ENCODE measurements at regions not wholly inside any gene's neighbourhood (a gene's known extent, or its start where the extent isn't known, plus 50 kb on each side); places are given as distances from the start of the nearest gene placed in this dataset.

GRCh38 chr21:31450980-31451379, 106.9 kb upstream of the TIAM1 start (continued):
- no peak for TF ChIP-seq SREBF2 (IDR thresholded peaks at IDR 0.05; ENCODE audit: low read length)
- no peak for TF ChIP-seq HDAC2 (IDR thresholded peaks at IDR 0.05)
- no peak for TF ChIP-seq RFX5 (IDR thresholded peaks at IDR 0.05; ENCODE audit: low read depth, low read length)
- no peak for TF ChIP-seq ATF3 (IDR thresholded peaks at IDR 0.05; ENCODE audit: borderline replicate concordance, extremely low read depth, low read depth, low read length)
- no peak for TF ChIP-seq WRNIP1 (IDR thresholded peaks at IDR 0.05; ENCODE audit: borderline replicate concordance, low read depth, low read length)
- no peak for TF ChIP-seq CBX5 (IDR thresholded peaks at IDR 0.05; ENCODE audit: low read depth)

GRCh38 chr21:31449921-31450535, 106.0 kb upstream of the TIAM1 start:
- no peak for ATAC-seq
- RAD21 ChIA-PET (ENCODE audit: unreplicated experiment), result no interaction called here
- SMC1A ChIA-PET (ENCODE audit: uncharacterized antibody, unreplicated experiment), result interaction anchor here (0.5 to 1.0 kb wide), 2 partner anchors 77 to 249 kb away, joined by 3 read pairs; no protein-coding TSS in a partner anchor
- Histone ChIP-seq H3K9me3 (replicated peaks; ENCODE audit: control insufficient read depth, insufficient read depth, low read length) (no peaks in the 10 kb centered on the region), H3K4me2 (ENCODE audit: control insufficient read depth, insufficient read depth) (no peak overlapping the region), H3K27ac (ENCODE audit: control insufficient read depth, insufficient read depth) (no peak overlapping the region), H3K36me3 (ENCODE audit: control insufficient read depth in 2 of 2, insufficient read depth in 2 of 2, low read length in 1 of 2) (no peaks in the 10 kb centered on the region), H3K9ac (ENCODE audit: control insufficient read depth, insufficient read depth, low read length) (no peak overlapping the region), H4K20me1 (ENCODE audit: control insufficient read depth, insufficient read depth) (no peaks in the 10 kb centered on the region), H2AFZ (ENCODE audit: control insufficient read depth, low read depth, low read length) (no peak overlapping the region), H3K4me1 (ENCODE audit: control insufficient read depth, insufficient read depth, low read length) (no peaks in the 10 kb centered on the region), H3K4me3 (no peak overlapping the region), H3K27me3 (replicated peaks in 1 of 2; ENCODE audit: control insufficient read depth in 2 of 2, insufficient read depth in 2 of 2, low read length in 1 of 2) (no peaks in the 10 kb centered on the region), H3K79me2 (ENCODE audit: control insufficient read depth, insufficient read depth, low read length) (no peaks in the 10 kb centered on the region)
- CTCF ChIA-PET, result no interaction called here
- no TSS peak for BruUV-seq (replicated peaks)
- POLR2A ChIA-PET, result no interaction called here
- no peak for DNase-seq (ENCODE audit: low read depth, low spot score)
- 20% methylated on average over 11 of the region's 11 CpGs for WGBS (ENCODE audit: insufficient coverage, insufficient replicate concordance, low lambda C conversion rate, missing lambda C conversion rate)
- TF ChIP-seq SREBF2 (IDR thresholded peaks at IDR 0.05; ENCODE audit: low read length) (no peak), BACH1 (IDR thresholded peaks at IDR 0.05; ENCODE audit: borderline replicate concordance) (no peak), IRF5 (IDR thresholded peaks at IDR 0.05; ENCODE audit: borderline replicate concordance) (no peak)
- no peak for FAIRE-seq
- intact Hi-C loops (cut with micrococcal nuclease; ENCODE audit: unreplicated experiment), result no loop called here
- in situ Hi-C loops (cut with MboI), result no loop called here
